ENCODE measurements at regions not wholly inside any gene's neighbourhood (a gene's known extent, or its start where the extent isn't known, plus 50 kb on each side); places are given as distances from the start of the nearest gene placed in this dataset.

GRCh38 chr5:90128551-90128950, 281.0 kb downstream of the CETN3 start:
- no peak for DNase-seq

GRCh38 chr5:90119531-90119971, 290.0 kb downstream of the CETN3 start:
- DNase-seq, result peak; percentile 17 to 23

- DNase-seq, result no peak
These were observed 292.6 kb downstream of the CETN3 start for GRCh38 chr5:90117005-90117404.

- DNase-seq, result no peak
These were observed 296.4 kb downstream of the CETN3 start for GRCh38 chr5:90113108-90113507.

- no peak for DNase-seq
These were observed 297.4 kb downstream of the CETN3 start for GRCh38 chr5:90112033-90112692.

- no peak for DNase-seq
These were observed 298.1 kb downstream of the CETN3 start for GRCh38 chr5:90111364-90112032.

- DNase-seq, result no peak
These were observed 300.3 kb downstream of the CETN3 start for GRCh38 chr5:90109285-90109684.

GRCh38 chr5:90099099-90099498, 310.5 kb downstream of the CETN3 start:
- DNase-seq, result no peak

GRCh38 chr5:90097082-90097477, 312.5 kb downstream of the CETN3 start:
- DNase-seq, result no peak

- no peak for DNase-seq
These were observed 313.0 kb downstream of the CETN3 start for GRCh38 chr5:90096415-90097081.

GRCh38 chr5:90095292-90096060, 314.1 kb downstream of the CETN3 start:
- no peak for DNase-seq

GRCh38 chr5:90093751-90094485, 315.6 kb downstream of the CETN3 start:
- no peak for DNase-seq

- no peak for DNase-seq
These were observed 316.8 kb downstream of the CETN3 start for GRCh38 chr5:90092734-90093133.

- DNase-seq, result no peak
These were observed 325.2 kb downstream of the CETN3 start for GRCh38 chr5:90084342-90084741.

- DNase-seq, result peak in 1 of 2 experiments; percentile 20
These were observed 336.5 kb downstream of the CETN3 start for GRCh38 chr5:90073026-90073570.

- DNase-seq, result no peak
These were observed 337.9 kb downstream of the CETN3 start for GRCh38 chr5:90071656-90072055.

GRCh38 chr5:90071066-90071465, 338.5 kb downstream of the CETN3 start:
- DNase-seq, result no peak

- DNase-seq, result no peak
These were observed 342.6 kb downstream of the CETN3 start for GRCh38 chr5:90066920-90067319.

GRCh38 chr5:90056911-90057705, 352.4 kb downstream of the CETN3 start:
- no peak for DNase-seq

GRCh38 chr5:90055831-90056328, 353.7 kb downstream of the CETN3 start:
- DNase-seq, result no peak

- DNase-seq, result no peak
These were observed 354.9 kb downstream of the CETN3 start for GRCh38 chr5:90054612-90055011.

Data from AML-193 (cell line).